Gastrocnemius medialis (tissue), 4 donors: ENCODE measurements at regions not wholly inside any gene's neighbourhood (a gene's known extent, or its start where the extent isn't known, plus 50 kb on each side); places are given as distances from the start of the nearest gene placed in this dataset.
"Not testable (repeated sequence)": the region's sequence is repeated elsewhere in the genome, so short reads cannot be mapped to it uniquely, and the experiment has no call there.

Experiments
- ATAC-seq, 2 donors: fragments of 150-250 bp; one replicate each; pipeline ENCODE4 v1.9.1; 2016
- DNase-seq, 2 donors: peaks; one replicate each; pipeline ENCODE4 v3.0.0-alpha.2; 2019
- H3K27ac ChIP-seq, 4 donors: fragments of 200-600 bp; sonication (generic); 1 replicate in 1 of 4; 2 replicates in 3 of 4; pipeline ENCODE4 v1.5.1; 2016 to 2018; ENCODE audit warnings: mild to moderate bottlenecking in 2 of 4, moderate library complexity in 1 of 4
- H3K27me3 ChIP-seq, 3 donors: fragments of 200-600 bp; sonication (generic) in 2 of 3; 1 replicate in 1 of 3; 2 replicates in 2 of 3; pipeline versions ENCODE4 v1.5.1 to v1.6.0; 2016 to 2019; ENCODE audit warnings: mild to moderate bottlenecking in 1 of 3, moderate library complexity in 1 of 3
- H3K36me3 ChIP-seq, 2 donors: fragments of 200-600 bp; sonication (generic) in 1 of 2; one replicate each; pipeline ENCODE4 v1.5.1; 2017 to 2018
- H3K4me1 ChIP-seq, 2 donors: fragments of 200-600 bp; sonication (generic) in 1 of 2; one replicate each; pipeline ENCODE4 v1.5.1; 2016 to 2017; ENCODE audit warnings: mild to moderate bottlenecking in 2 of 2
- H3K4me3 ChIP-seq, 4 donors: fragments of 200-600 bp; sonication (generic) in 3 of 4; 1 replicate in 1 of 4; 2 replicates in 3 of 4; pipeline ENCODE4 v1.5.1; 2016 to 2019; ENCODE audit warnings: mild to moderate bottlenecking in 2 of 4
- H3K9me3 ChIP-seq, 3 donors: fragments of 200-600 bp; sonication (generic) in 2 of 3; 1 replicate in 1 of 3; 2 replicates in 2 of 3; pipeline ENCODE4 v1.5.1; 2016 to 2019
- POLR2A ChIP-seq, 2 donors: fragments of 450-650 bp; IDR thresholded peaks; one replicate each; pipeline ENCODE4 v1.6.1; 2017; ENCODE audit warnings: antibody characterized with exemption in 2 of 2, mild to moderate bottlenecking in 2 of 2, moderate library complexity in 2 of 2
- in situ Hi-C, 4 donors: fragments of 200-750 bp; cut with MboI; loops; one replicate each; pipeline versions ENCODE4 v1.15.0 to v1.8.0; 2017; ENCODE audit warnings: low sequenced_read_pairs in 4 of 4
- intact Hi-C: fragments of 100-400 bp; cut with DNase I; formaldehyde crosslinking; loops from one replicate; pipeline ENCODE4 v1.15.1; 2023; ENCODE audit warnings: low total_unique reads
- TF ChIP-seq, protein P1 (sequence below), 5 experiments: fragments of 450-650 bp in 3 of 5; fragments of 200-600 bp in 2 of 5; sonication (generic) in 2 of 5; IDR thresholded peaks in 4 of 5; conservative IDR thresholded peaks in 1 of 5; 1 replicate in 4 of 5; 2 replicates in 1 of 5; pipeline ENCODE4 v1.5.1; 2016 to 2019; ENCODE audit warnings: antibody characterized with exemption in 5 of 5, mild to moderate bottlenecking in 3 of 5, moderate library complexity in 3 of 5

DNA sequence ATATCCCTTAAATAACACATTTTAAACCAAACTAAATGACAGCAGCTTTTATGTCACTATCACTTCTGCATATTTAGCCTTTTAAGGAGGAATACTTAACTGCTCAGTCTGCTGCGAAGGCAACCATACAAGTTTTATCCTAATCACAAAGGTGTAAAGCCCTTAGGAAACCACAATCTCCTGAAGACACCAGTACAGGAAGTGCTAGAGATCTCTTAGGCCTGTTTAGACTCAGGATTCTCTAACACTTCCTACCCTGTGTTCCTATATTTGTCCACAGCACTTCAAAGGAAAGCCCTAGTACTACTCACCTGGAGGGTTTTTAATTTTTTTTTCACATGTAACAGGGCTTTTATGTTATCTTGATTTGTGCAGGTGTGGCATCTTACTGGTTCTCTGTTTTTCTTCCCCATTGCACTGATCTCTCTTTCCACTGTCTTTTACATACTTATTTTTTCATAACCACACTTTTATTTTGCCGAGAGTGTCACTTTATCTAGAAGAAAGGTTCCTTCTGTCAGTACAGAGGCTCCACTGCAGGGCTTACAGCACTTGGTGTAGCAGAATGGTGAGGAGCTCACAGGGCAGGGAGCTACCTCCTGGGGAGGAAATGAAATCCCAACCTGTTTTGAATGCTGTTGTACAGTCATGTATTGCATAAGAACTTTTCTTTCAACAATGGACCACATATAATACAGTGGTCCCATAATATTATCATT lies 1060.6 kb upstream of the ACO1 start:
- in situ Hi-C loops (no loop called here), intact Hi-C loops (loop anchor here (5.0 kb wide), 1 partner anchor 502 kb away; no protein-coding TSS in a partner anchor)
- no peaks in the 10 kb centered on the region for H3K9me3 ChIP-seq
- no peaks in the 10 kb centered on the region for H3K27me3 ChIP-seq
- H3K27ac ChIP-seq, result no peak overlapping the region
- H3K4me3 ChIP-seq, result no peak overlapping the region
- H3K4me1 ChIP-seq, result no peaks in the 10 kb centered on the region
- no peak for DNase-seq
- H3K36me3 ChIP-seq, result no peaks in the 10 kb centered on the region
- ATAC-seq, result no peak
- TF ChIP-seq, protein P1, sequence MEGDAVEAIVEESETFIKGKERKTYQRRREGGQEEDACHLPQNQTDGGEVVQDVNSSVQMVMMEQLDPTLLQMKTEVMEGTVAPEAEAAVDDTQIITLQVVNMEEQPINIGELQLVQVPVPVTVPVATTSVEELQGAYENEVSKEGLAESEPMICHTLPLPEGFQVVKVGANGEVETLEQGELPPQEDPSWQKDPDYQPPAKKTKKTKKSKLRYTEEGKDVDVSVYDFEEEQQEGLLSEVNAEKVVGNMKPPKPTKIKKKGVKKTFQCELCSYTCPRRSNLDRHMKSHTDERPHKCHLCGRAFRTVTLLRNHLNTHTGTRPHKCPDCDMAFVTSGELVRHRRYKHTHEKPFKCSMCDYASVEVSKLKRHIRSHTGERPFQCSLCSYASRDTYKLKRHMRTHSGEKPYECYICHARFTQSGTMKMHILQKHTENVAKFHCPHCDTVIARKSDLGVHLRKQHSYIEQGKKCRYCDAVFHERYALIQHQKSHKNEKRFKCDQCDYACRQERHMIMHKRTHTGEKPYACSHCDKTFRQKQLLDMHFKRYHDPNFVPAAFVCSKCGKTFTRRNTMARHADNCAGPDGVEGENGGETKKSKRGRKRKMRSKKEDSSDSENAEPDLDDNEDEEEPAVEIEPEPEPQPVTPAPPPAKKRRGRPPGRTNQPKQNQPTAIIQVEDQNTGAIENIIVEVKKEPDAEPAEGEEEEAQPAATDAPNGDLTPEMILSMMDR (IDR thresholded peaks at IDR 0.05 in 4 of 5, conservative IDR thresholded peaks at IDR 0.05 in 1 of 5), result no peak
- TF ChIP-seq POLR2A (IDR thresholded peaks at IDR 0.05), result no peak

DNA sequence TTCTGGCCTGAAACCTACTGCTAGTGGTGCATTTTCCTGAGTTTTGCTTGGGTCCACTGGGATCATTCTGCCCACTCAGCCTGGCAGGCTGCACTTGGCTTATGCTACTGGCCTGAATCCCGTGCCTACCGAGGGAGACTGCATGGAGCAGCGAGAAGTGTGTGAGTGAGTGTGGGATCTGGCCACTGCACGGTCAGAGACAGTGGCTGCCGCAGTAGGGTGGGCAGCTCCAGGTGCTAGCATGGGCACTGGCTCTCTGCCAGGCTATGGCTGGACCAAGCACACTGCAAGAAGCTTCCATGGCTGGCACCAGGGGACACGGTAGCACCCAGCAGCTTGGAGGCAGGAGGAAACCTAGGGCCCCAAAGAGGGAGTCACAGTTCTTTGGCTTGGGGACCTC lies 1058.7 kb upstream of the ACO1 start:
- H3K27ac ChIP-seq, result no peak overlapping the region
- ATAC-seq, result no peak
- H3K36me3 ChIP-seq, result no peaks in the 10 kb centered on the region
- H3K4me1 ChIP-seq, result no peaks in the 10 kb centered on the region
- intact Hi-C loops, result no loop called here
- H3K4me3 ChIP-seq, result no peak overlapping the region
- in situ Hi-C loops, result no loop called here
- H3K27me3 ChIP-seq, result no peaks in the 10 kb centered on the region
- no peaks in the 10 kb centered on the region for H3K9me3 ChIP-seq
- no peak for DNase-seq
- TF ChIP-seq, protein P1 (IDR thresholded peaks at IDR 0.05 in 4 of 5, conservative IDR thresholded peaks at IDR 0.05 in 1 of 5), result no peak
- TF ChIP-seq POLR2A (IDR thresholded peaks at IDR 0.05), result no peak

DNA sequence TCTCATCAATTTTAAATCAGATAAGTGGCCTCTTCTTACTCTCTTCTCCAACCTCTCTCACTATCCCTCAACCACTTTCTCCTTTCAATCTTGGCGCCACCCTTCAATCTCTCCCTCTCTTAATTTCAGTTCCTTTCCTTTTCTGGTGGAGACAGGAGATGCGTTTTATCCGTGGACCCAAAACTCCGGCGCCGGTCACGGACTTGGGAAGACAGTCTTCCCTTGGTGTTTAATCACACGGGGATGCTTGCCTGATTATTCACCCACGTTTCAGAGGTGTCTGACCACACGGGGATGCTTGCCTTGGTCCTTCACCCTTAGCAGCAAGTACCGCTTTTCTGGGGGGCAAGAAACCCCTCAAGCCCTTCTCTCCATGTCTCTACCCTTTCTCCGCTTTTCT lies 1057.6 kb upstream of the ACO1 start:
- H3K36me3 ChIP-seq, H3K27me3 ChIP-seq, H3K4me1 ChIP-seq, H3K9me3 ChIP-seq, in situ Hi-C loops, intact Hi-C loops, ATAC-seq, H3K27ac ChIP-seq, H3K4me3 ChIP-seq, DNase-seq: not testable (repeated sequence)

DNA sequence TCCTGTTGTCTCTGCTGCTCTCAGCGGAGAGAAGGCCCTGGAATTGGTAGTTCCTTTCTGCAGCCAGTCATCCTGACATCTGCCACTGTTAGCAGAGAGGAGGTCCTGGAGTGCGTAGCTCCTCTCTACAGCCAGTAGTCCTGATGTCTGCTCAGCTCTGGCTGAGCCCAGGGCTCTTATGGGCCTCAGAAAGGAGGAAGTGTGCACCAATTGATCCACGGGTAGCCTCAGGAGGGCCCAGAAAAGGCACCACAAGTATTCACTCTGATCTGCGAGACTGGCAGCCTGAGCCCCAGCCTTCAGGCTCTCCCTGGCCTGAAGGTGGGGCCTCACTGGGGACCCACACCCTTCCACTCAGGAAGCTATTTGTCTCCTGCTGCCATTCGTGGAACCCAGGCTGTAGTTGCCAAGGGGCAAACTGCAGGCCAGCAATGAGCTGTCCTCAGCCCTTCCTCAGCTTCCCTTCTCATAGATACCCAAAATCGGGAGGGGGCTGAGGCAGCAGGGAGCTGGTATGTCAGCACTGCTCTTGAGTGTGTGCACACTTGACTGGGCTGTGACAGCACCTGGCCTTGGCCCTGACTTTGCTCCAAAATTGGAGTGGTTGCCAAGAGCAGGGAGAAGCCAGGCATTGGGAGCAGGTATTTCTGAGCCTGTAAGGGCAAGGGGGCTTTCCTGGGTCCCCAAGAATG lies 1049.5 kb upstream of the ACO1 start:
- H3K4me3 ChIP-seq, result no peak overlapping the region
- H3K4me1 ChIP-seq, result no peaks in the 10 kb centered on the region
- ATAC-seq (no peak), DNase-seq (no peak)
- H3K36me3 ChIP-seq, result no peaks in the 10 kb centered on the region
- TF ChIP-seq POLR2A (IDR thresholded peaks at IDR 0.05), result no peak
- TF ChIP-seq, protein P1 (IDR thresholded peaks at IDR 0.05 in 4 of 5, conservative IDR thresholded peaks at IDR 0.05 in 1 of 5), result no peak
- intact Hi-C loops, result no loop called here
- in situ Hi-C loops, result no loop called here
- no peaks in the 10 kb centered on the region for H3K9me3 ChIP-seq
- H3K27me3 ChIP-seq, result no peaks in the 10 kb centered on the region
- peak overlapping the region in 3 of 4 donors; percentile 38 to 59 (median 49) for H3K27ac ChIP-seq

DNA sequence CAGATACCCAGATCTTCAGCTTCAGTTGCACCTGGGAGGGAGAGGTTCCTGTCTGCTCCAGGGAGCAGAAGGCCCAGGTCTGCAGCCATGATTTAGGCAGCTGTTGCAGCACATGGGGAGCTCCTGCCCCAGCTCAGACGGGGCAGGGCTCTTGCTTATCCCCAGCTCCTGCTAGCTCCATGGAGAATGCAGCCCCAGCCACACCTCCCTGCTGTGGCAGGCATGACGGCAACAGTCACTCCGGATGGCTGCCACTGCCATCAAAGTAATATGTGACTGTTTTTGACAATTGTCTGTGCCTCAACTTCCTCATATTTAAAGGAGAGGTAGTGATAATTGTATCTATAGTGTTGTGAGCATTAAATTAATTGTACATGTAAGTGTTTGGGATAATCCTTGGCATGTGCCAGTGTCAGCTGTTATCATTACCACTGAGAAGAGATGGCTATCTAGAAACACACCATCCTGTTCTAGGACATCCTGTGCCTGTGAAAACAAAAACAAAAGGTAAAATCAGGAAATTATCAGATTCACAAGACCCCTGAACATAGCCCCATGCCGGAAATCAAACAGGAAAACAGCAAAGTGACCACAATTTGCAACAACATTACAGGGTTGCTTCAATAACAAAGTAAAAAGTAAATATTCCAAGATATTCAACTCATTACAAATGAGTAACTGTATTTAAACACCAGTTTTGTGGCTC lies 1048.8 kb upstream of the ACO1 start:
- no peaks in the 10 kb centered on the region for H3K36me3 ChIP-seq
- DNase-seq, result no peak

More for the DNA sequence above, 1048.8 kb upstream of the ACO1 start:
- no peaks in the 10 kb centered on the region for H3K27me3 ChIP-seq
- in situ Hi-C loops, result no loop called here
- no peaks in the 10 kb centered on the region for H3K4me1 ChIP-seq
- peak; percentile 68 to 76 for ATAC-seq
- TF ChIP-seq, protein P1 (IDR thresholded peaks at IDR 0.05 in 4 of 5, conservative IDR thresholded peaks at IDR 0.05 in 1 of 5), result no peak
- no peak for TF ChIP-seq POLR2A (IDR thresholded peaks at IDR 0.05)
- H3K9me3 ChIP-seq, result no peaks in the 10 kb centered on the region
- no peak overlapping the region for H3K4me3 ChIP-seq
- peak overlapping the region in 3 of 4 donors; percentile 38 to 59 (median 49) for H3K27ac ChIP-seq
- intact Hi-C loops, result no loop called here
